Cerebellar cortex (tissue), 1 donor: ENCODE measurements at regions not wholly inside any gene's neighbourhood (a gene's known extent, or its start where the extent isn't known, plus 50 kb on each side); places are given as distances from the start of the nearest gene placed in this dataset.

Experiments
- DNase-seq: peaks from one replicate; pipeline ENCODE4 v3.0.0-alpha.2; 2015; ENCODE audit warnings: low spot score

GRCh38 chr2:191738003-191738402, 60.1 kb downstream of the NABP1 start:
- DNase-seq, result no peak

- no peak for DNase-seq
Measured at GRCh38 chr2:191738667-191739066, 60.7 kb downstream of the NABP1 start.

- no peak for DNase-seq
Measured at GRCh38 chr2:191739194-191739593, 61.3 kb downstream of the NABP1 start.

GRCh38 chr2:191740016-191740419, 62.1 kb downstream of the NABP1 start:
- no peak for DNase-seq

GRCh38 chr2:191740759-191741158, 62.8 kb downstream of the NABP1 start:
- no peak for DNase-seq

- peak; percentile 31 for DNase-seq
Measured at GRCh38 chr2:191746346-191747169, 68.6 kb downstream of the NABP1 start.

- DNase-seq, result peak; percentile 10
Measured at GRCh38 chr2:191747170-191747530, 69.2 kb downstream of the NABP1 start.

- no peak for DNase-seq
Measured at GRCh38 chr2:191748059-191748461, 70.1 kb downstream of the NABP1 start.

GRCh38 chr2:191748528-191749180, 70.7 kb downstream of the NABP1 start:
- no peak for DNase-seq

- no peak for DNase-seq
Measured at GRCh38 chr2:191749181-191749540, 71.2 kb downstream of the NABP1 start.

- DNase-seq, result no peak
Measured at GRCh38 chr2:191754103-191754502, 76.2 kb downstream of the NABP1 start.

GRCh38 chr2:191756761-191757160, 78.8 kb downstream of the NABP1 start:
- DNase-seq, result no peak

- DNase-seq, result no peak
Measured at GRCh38 chr2:191757208-191757607, 79.3 kb downstream of the NABP1 start.

- peak; percentile 12 for DNase-seq
Measured at GRCh38 chr2:191758518-191759507, 80.9 kb downstream of the NABP1 start.

- DNase-seq, result no peak
Measured at GRCh38 chr2:191759680-191760079, 81.7 kb downstream of the NABP1 start.

- DNase-seq, result no peak
Measured at GRCh38 chr2:191760655-191761262, 82.8 kb downstream of the NABP1 start.

- no peak for DNase-seq
Measured at GRCh38 chr2:191773136-191773535, 73.8 kb downstream of the CAVIN2 start.

GRCh38 chr2:191777351-191777750, 69.5 kb downstream of the CAVIN2 start:
- DNase-seq, result no peak

- no peak for DNase-seq
Measured at GRCh38 chr2:191778041-191778440, 68.8 kb downstream of the CAVIN2 start.

- DNase-seq, result no peak
Measured at GRCh38 chr2:191782351-191782750, 64.5 kb downstream of the CAVIN2 start.

GRCh38 chr2:191783416-191783815, 63.5 kb downstream of the CAVIN2 start:
- no peak for DNase-seq
